Endodermal cell (in vitro differentiated cells): ENCODE measurements at regions not wholly inside any gene's neighbourhood (a gene's known extent, or its start where the extent isn't known, plus 50 kb on each side); places are given as distances from the start of the nearest gene placed in this dataset.

Experiments used
- DNase-seq: peaks from one replicate; pipeline ENCODE4 v3.0.0-alpha.2; 2017
- H3K27ac ChIP-seq: 2 replicates; pipeline ENCODE4 v1.5.1; 2013; ENCODE audit warnings: mild to moderate bottlenecking, low read depth, low read length, moderate library complexity
- H3K27me3 ChIP-seq: 2 replicates; pipeline ENCODE4 v1.6.1; 2013; ENCODE audit warnings: mild to moderate bottlenecking, low read length, moderate library complexity; ENCODE audit not compliant: insufficient read depth, control insufficient read depth, poor library complexity, severe bottlenecking
- H3K36me3 ChIP-seq: 2 replicates; pipeline ENCODE4 v1.7.0; 2013; ENCODE audit warnings: mild to moderate bottlenecking, low read length, moderate library complexity; ENCODE audit not compliant: control insufficient read depth, insufficient read depth
- H3K4me1 ChIP-seq: one replicate; pipeline ENCODE4 v1.7.0; 2013; ENCODE audit warnings: low read length; ENCODE audit not compliant: control insufficient read depth, insufficient read depth
- H3K4me3 ChIP-seq: 2 replicates; pipeline ENCODE4 v1.5.1; 2013; ENCODE audit warnings: mild to moderate bottlenecking, low read length, moderate library complexity
- H3K9ac ChIP-seq: 2 replicates; pipeline ENCODE4 v1.6.1; 2013; ENCODE audit warnings: mild to moderate bottlenecking, low read length, moderate library complexity; ENCODE audit not compliant: poor library complexity, severe bottlenecking; ENCODE audit errors: extremely low read depth
- H3K9me3 ChIP-seq: 2 replicates; pipeline ENCODE4 v1.6.1; 2013; ENCODE audit warnings: mild to moderate bottlenecking, low read length, moderate library complexity; ENCODE audit not compliant: control insufficient read depth
- H3K27ac Mint-ChIP-seq: 2 replicates; pipeline ENCODE4 v1.8.0; 2020; ENCODE audit warnings: mixed read lengths
- H3K27me3 Mint-ChIP-seq: 2 replicates; pipeline ENCODE4 v1.8.0; 2021; ENCODE audit warnings: mild to moderate bottlenecking, mixed read lengths; ENCODE audit not compliant: insufficient read depth
- H3K36me3 Mint-ChIP-seq: 2 replicates; pipeline ENCODE4 v1.8.0; 2020; ENCODE audit warnings: low read depth, mixed read lengths
- H3K4me1 Mint-ChIP-seq: 2 replicates; pipeline ENCODE4 v1.8.0; 2020; ENCODE audit warnings: mixed read lengths
- H3K4me3 Mint-ChIP-seq: 2 replicates; pipeline ENCODE4 v1.8.0; 2020; ENCODE audit warnings: mild to moderate bottlenecking, moderate library complexity, mixed read lengths
- H3K9me3 Mint-ChIP-seq: 2 replicates; pipeline ENCODE4 v1.8.0; 2020; ENCODE audit warnings: mild to moderate bottlenecking, mixed read lengths
- CTCF ChIP-seq: fragments of 200-600 bp; sonication (generic); conservative IDR thresholded peaks from 2 replicates; pipeline ENCODE4 v1.5.0; 2021; ENCODE audit warnings: antibody characterized with exemption, mild to moderate bottlenecking
- WGBS, 2 experiments: methylation state at CpG; one replicate each; pipeline versions ENCODE4 v1.1.5 to v1.1.7; 2013; ENCODE audit warnings: missing lambda C conversion rate in 2 of 2, mixed read lengths in 1 of 2; ENCODE audit not compliant: insufficient coverage in 1 of 2, insufficient read length in 1 of 2; 5-methylcytosine and 5-hydroxymethylcytosine counted together

DNA sequence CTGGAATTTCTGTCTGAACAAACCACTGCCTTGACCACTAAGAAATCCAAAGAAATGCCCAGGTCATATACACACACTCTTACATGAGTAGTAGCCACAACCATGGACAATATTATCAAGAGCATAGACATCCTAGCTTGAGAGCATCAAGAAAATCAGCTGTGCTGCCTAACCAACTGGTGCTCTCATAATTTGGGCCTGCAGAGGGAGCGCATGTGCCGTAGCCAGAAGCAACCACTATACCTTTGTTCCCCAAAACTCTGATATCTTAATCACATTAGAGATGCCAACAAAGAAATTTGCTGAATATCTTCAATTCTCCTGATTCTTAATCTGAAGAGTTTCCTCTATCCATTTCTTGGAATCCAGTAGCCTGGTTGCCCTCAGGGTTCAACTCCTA is 163.6 kb downstream of the ZNF674 start:
- no peaks in the 10 kb centered on the region for H3K27me3 ChIP-seq
- Mint-ChIP-seq H3K36me3 (no peaks in the 10 kb centered on the region), H3K27me3 (no peaks in the 10 kb centered on the region), H3K4me3 (no peak overlapping the region), H3K9me3 (peaks cover 35% of the 10 kb centered on the region), H3K4me1 (no peaks in the 10 kb centered on the region), H3K27ac (no peak overlapping the region)
- WGBS, 2 experiments = 37% methylated on average over 2 of the region's 2 CpGs; no CpG with 5 or more reads in 1 of the 2 experiments
- peak; percentile 74 for TF ChIP-seq CTCF
- no peaks in the 10 kb centered on the region for H3K36me3 ChIP-seq
- no peak overlapping the region for H3K4me3 ChIP-seq
- no peak overlapping the region for H3K9ac ChIP-seq
- H3K4me1 ChIP-seq = no peaks in the 10 kb centered on the region
- H3K27ac ChIP-seq = no peak overlapping the region
- no peaks in the 10 kb centered on the region for H3K9me3 ChIP-seq
- peak; percentile 72 for DNase-seq

- peaks cover 5% of the 10 kb centered on the region for H3K4me1 Mint-ChIP-seq
- no peak for TF ChIP-seq CTCF
- H3K4me3 ChIP-seq = no peak overlapping the region
- no peaks in the 10 kb centered on the region for H3K36me3 ChIP-seq
- no peak overlapping the region for H3K27ac Mint-ChIP-seq
- WGBS, 2 experiments = 86 to 94% methylated on average over 1 to 3 of the region's 3 CpGs
- no peaks in the 10 kb centered on the region for H3K4me1 ChIP-seq
- H3K27me3 ChIP-seq = no peaks in the 10 kb centered on the region
- no peak overlapping the region for H3K4me3 Mint-ChIP-seq
- H3K9ac ChIP-seq = no peak overlapping the region
- no peaks in the 10 kb centered on the region for H3K27me3 Mint-ChIP-seq
- DNase-seq = no peak
- H3K36me3 Mint-ChIP-seq = no peaks in the 10 kb centered on the region
- H3K9me3 ChIP-seq = no peaks in the 10 kb centered on the region
- peaks cover 31% of the 10 kb centered on the region for H3K9me3 Mint-ChIP-seq
- no peak overlapping the region for H3K27ac ChIP-seq
These were observed 165.0 kb downstream of the ZNF674 start for GRCh38 chrX:46380148-46380752.

- WGBS, 2 experiments = 0 to 25% methylated on average over 1 to 4 of the region's 4 CpGs
- Histone ChIP-seq H3K9ac (no peak overlapping the region), H3K4me3 (no peak overlapping the region), H3K36me3 (no peaks in the 10 kb centered on the region), H3K27me3 (no peaks in the 10 kb centered on the region), H3K9me3 (no peaks in the 10 kb centered on the region), H3K4me1 (no peaks in the 10 kb centered on the region), H3K27ac (no peak overlapping the region)
- Mint-ChIP-seq H3K27ac (no peak overlapping the region), H3K4me1 (peaks cover 5% of the 10 kb centered on the region), H3K4me3 (no peak overlapping the region), H3K27me3 (no peaks in the 10 kb centered on the region), H3K9me3 (peaks cover 41% of the 10 kb centered on the region), H3K36me3 (no peaks in the 10 kb centered on the region)
- DNase-seq = peak; percentile 79
- peak; percentile 75 for TF ChIP-seq CTCF
These were observed 168.9 kb downstream of the ZNF674 start for GRCh38 chrX:46376246-46376885.
